ENCODE measurements at regions not wholly inside any gene's neighbourhood (a gene's known extent, or its start where the extent isn't known, plus 50 kb on each side); places are given as distances from the start of the nearest gene placed in this dataset.
"Not testable (repeated sequence)": the region's sequence is repeated elsewhere in the genome, so short reads cannot be mapped to it uniquely, and the experiment has no call there.

DNA sequence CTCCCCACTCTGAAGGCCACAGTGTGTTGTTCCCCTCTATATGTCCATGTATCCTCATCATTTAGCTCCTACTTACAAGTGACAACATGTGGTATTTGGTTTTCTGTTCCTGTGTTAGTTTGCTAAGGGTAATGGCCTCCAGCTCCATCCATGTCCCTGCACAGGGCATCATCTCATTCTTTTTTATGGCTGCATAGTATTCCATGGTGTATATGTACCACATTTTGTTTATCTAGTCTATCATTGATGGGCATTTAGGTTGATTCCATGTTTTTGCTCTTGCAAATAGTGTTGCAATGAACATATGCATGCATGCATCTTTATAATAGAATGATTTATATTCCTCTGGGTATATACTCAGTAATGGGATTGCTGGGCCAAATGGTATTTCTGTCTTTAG is 135.8 kb upstream of the ELL2 start:
- not testable (repeated sequence) for TF ChIP-seq CTCF, POLR2A (IDR thresholded peaks at IDR 0.05)
